H1 (cell line): ENCODE measurements at regions not wholly inside any gene's neighbourhood (a gene's known extent, or its start where the extent isn't known, plus 50 kb on each side); places are given as distances from the start of the nearest gene placed in this dataset.

Experiments used
- CTCF ChIA-PET: fragments of 300-600 bp; sonication (Branson Sonifier 250); formaldehyde crosslinking; loops from one replicate; lab custom pipeline; 2021; ENCODE audit not compliant: partially characterized antibody; lab: Charles Lee
- POLR2A ChIA-PET: fragments of 300-600 bp; sonication (Branson Sonifier 250); formaldehyde crosslinking; loops from one replicate; lab custom pipeline; 2021; ENCODE audit warnings: inconsistent platforms; ENCODE audit not compliant: partially characterized antibody; lab: Charles Lee
- DNase-seq, 2 experiments: peaks; one replicate each; pipeline versions ENCODE4 v3.0.0 to v3.0.0-alpha.2; 2010 to 2022; ENCODE audit warnings: low spot score in 2 of 2, low read depth in 1 of 2, mixed read lengths in 1 of 2
- FAIRE-seq: peaks from 2 replicates; lab custom pipeline; 2011; peaks lifted over from hg19 to GRCh38; lab: Jason Lieb, UNC
- H2AFZ ChIP-seq: 2 replicates; pipeline ENCODE4 v1.8.1; 2012; ENCODE audit warnings: low read length, inconsistent platforms
- H2AK5ac ChIP-seq: 2 replicates; pipeline ENCODE4 v1.6.1; 2013; ENCODE audit warnings: low read depth, low read length
- H2BK120ac ChIP-seq: replicated peaks from 2 replicates; pipeline ENCODE3; 2013; ENCODE audit warnings: low read depth, low read length, inconsistent platforms
- H2BK12ac ChIP-seq: 2 replicates; pipeline ENCODE4 v1.6.1; 2013; ENCODE audit warnings: low read depth, low read length
- H2BK15ac ChIP-seq: 2 replicates; pipeline ENCODE4 v1.6.1; 2013; ENCODE audit warnings: low read length
- H2BK20ac ChIP-seq: 2 replicates; pipeline ENCODE4 v1.6.1; 2013; ENCODE audit warnings: low read length
- H2BK5ac ChIP-seq: 2 replicates; pipeline ENCODE4 v1.6.1; 2013; ENCODE audit warnings: low read depth, low read length
- H3K14ac ChIP-seq: 2 replicates; pipeline ENCODE4 v1.6.1; 2013; ENCODE audit warnings: inconsistent platforms; ENCODE audit not compliant: insufficient read length
- H3K18ac ChIP-seq: 2 replicates; pipeline ENCODE4 v1.6.1; 2013; ENCODE audit warnings: low read length; ENCODE audit errors: extremely low read depth
- H3K23ac ChIP-seq: 2 replicates; pipeline ENCODE4 v1.6.1; 2013; ENCODE audit warnings: inconsistent platforms; ENCODE audit not compliant: insufficient read length
- H3K23me2 ChIP-seq: 2 replicates; pipeline ENCODE4 v1.6.1; 2013; ENCODE audit warnings: low read depth, low read length
- H3K27ac ChIP-seq: 2 replicates; pipeline ENCODE4 v1.6.1; 2011; ENCODE audit warnings: low read depth, low read length, inconsistent platforms
- H3K27me3 ChIP-seq, 4 experiments: replicated peaks in 1 of 4; 1 replicate in 1 of 4; 2 replicates in 3 of 4; pipeline versions ENCODE4 v1.6.1 to v1.8.1; 2011 to 2013; ENCODE audit warnings: low read length in 3 of 4, mild to moderate bottlenecking in 3 of 4, inconsistent platforms in 2 of 4, mixed read lengths in 2 of 4, moderate library complexity in 1 of 4; ENCODE audit not compliant: control insufficient read depth in 3 of 4, insufficient read depth in 3 of 4; ENCODE audit errors: extremely low read depth in 1 of 4
- H3K36me3 ChIP-seq, 4 experiments: 2 replicates each; pipeline versions ENCODE4 v1.6.1 to v1.8.1; 2011 to 2013; ENCODE audit warnings: mild to moderate bottlenecking in 4 of 4, low read length in 3 of 4, moderate library complexity in 2 of 4, control low read depth in 1 of 4, inconsistent platforms in 1 of 4; ENCODE audit not compliant: insufficient read depth in 4 of 4, control insufficient read depth in 2 of 4
- H3K4ac ChIP-seq: replicated peaks from 2 replicates; pipeline ENCODE3; 2013; ENCODE audit warnings: low read length, low read depth, mixed read lengths, inconsistent platforms; ENCODE audit not compliant: insufficient read length
- H3K4me1 ChIP-seq, 4 experiments: replicated peaks in 1 of 4; 1 replicate in 1 of 4; 2 replicates in 3 of 4; pipeline versions ENCODE4 v1.6.1 to v1.8.1; 2011 to 2013; ENCODE audit warnings: low read length in 3 of 4, inconsistent platforms in 2 of 4, mixed read lengths in 1 of 4; ENCODE audit not compliant: insufficient read depth in 4 of 4, control insufficient read depth in 3 of 4
- H3K4me2 ChIP-seq, 2 experiments: 2 replicates each; pipeline versions ENCODE4 v1.6.1 to v1.8.1; 2011 to 2013; ENCODE audit warnings: low read depth in 2 of 2, low read length in 2 of 2, control low read depth in 1 of 2, inconsistent platforms in 1 of 2, mild to moderate bottlenecking in 1 of 2; ENCODE audit not compliant: insufficient read depth in 1 of 2
- H3K4me3 ChIP-seq, 4 experiments: fragments of 200-600, 300-600 bp in 1 of 4; sonication (generic), shearing (Covaris generic), sonication (Bioruptor Twin) in 1 of 4; 2 replicates each; pipeline versions ENCODE4 v1.5.1 to v1.8.1; 2011 to 2016; ENCODE audit warnings: low read length in 4 of 4, low read depth in 3 of 4, control low read depth in 2 of 4, inconsistent platforms in 2 of 4, mild to moderate bottlenecking in 2 of 4, mixed read lengths in 1 of 4, moderate library complexity in 1 of 4; ENCODE audit not compliant: insufficient read depth in 2 of 4; ENCODE audit errors: extremely low read depth in 1 of 4
- H3K56ac ChIP-seq: replicated peaks from 2 replicates; pipeline ENCODE3; 2013; ENCODE audit warnings: low read depth, mild to moderate bottlenecking, mixed read lengths, low read length, inconsistent platforms; ENCODE audit not compliant: insufficient read length
- H3K79me1 ChIP-seq: 2 replicates; pipeline ENCODE4 v1.6.1; 2013; ENCODE audit warnings: low read depth, low read length, control low read depth
- H3K79me2 ChIP-seq, 2 experiments: 2 replicates each; pipeline versions ENCODE4 v1.6.1 to v1.8.1; 2012 to 2013; ENCODE audit warnings: low read length in 2 of 2, mild to moderate bottlenecking in 2 of 2, inconsistent platforms in 1 of 2; ENCODE audit not compliant: insufficient read depth in 2 of 2, control insufficient read depth in 1 of 2
- H3K9ac ChIP-seq, 4 experiments: replicated peaks in 1 of 4; 1 replicate in 1 of 4; 2 replicates in 3 of 4; pipeline versions ENCODE4 v1.6.1 to v1.8.1; 2011 to 2013; ENCODE audit warnings: low read depth in 3 of 4, low read length in 3 of 4, control low read depth in 2 of 4, mild to moderate bottlenecking in 2 of 4, moderate library complexity in 2 of 4, inconsistent platforms in 1 of 4; ENCODE audit errors: extremely low read depth in 1 of 4
- H3K9me3 ChIP-seq, 2 experiments: 2 replicates each; pipeline versions ENCODE4 v1.6.1 to v1.8.1; 2012 to 2013; ENCODE audit warnings: mild to moderate bottlenecking in 2 of 2, moderate library complexity in 2 of 2, control low read depth in 1 of 2, inconsistent platforms in 1 of 2, low read depth in 1 of 2, low read length in 1 of 2, mixed read lengths in 1 of 2; ENCODE audit not compliant: insufficient read depth in 2 of 2
- H4K20me1 ChIP-seq, 2 experiments: replicated peaks in 1 of 2; 2 replicates each; pipeline versions ENCODE3 to v1.8.1; 2011 to 2013; ENCODE audit warnings: inconsistent platforms in 2 of 2, low read length in 2 of 2, mild to moderate bottlenecking in 1 of 2; ENCODE audit not compliant: insufficient read depth in 2 of 2, control insufficient read depth in 1 of 2
- H4K5ac ChIP-seq: 2 replicates; pipeline ENCODE4 v1.6.1; 2013; ENCODE audit warnings: low read length, low read depth, mixed read lengths, inconsistent platforms; ENCODE audit not compliant: insufficient read length
- H4K8ac ChIP-seq: 2 replicates; pipeline ENCODE4 v1.8.0; 2013; ENCODE audit warnings: mild to moderate bottlenecking, moderate library complexity, low read length, inconsistent platforms; ENCODE audit not compliant: insufficient read depth; ENCODE audit errors: extremely low read depth
- H4K91ac ChIP-seq: replicated peaks from 2 replicates; pipeline ENCODE3; 2013; ENCODE audit warnings: low read length, mixed read lengths, inconsistent platforms; ENCODE audit not compliant: insufficient read length
- ASH2L ChIP-seq: fragments of 200-600, 300-600 bp; sonication (generic); IDR thresholded peaks from one replicate; pipeline ENCODE4 v1.7.1; 2017; ENCODE audit warnings: low read length
- BACH1 ChIP-seq: IDR thresholded peaks from 2 replicates; pipeline ENCODE4 v1.6.1; 2012; ENCODE audit warnings: low read length, improper control_type of control experiment
- CBX5 ChIP-seq: fragments of 300-800, 300-1000 bp; sonication (generic); IDR thresholded peaks from 2 replicates; pipeline ENCODE4 v1.7.1; 2016; ENCODE audit warnings: antibody characterized with exemption, low read length, low read depth
- CHD1 ChIP-seq: IDR thresholded peaks from 2 replicates; pipeline ENCODE4 v1.6.1; 2012; ENCODE audit warnings: low read depth, low read length, improper control_type of control experiment
- CTBP2 ChIP-seq: IDR thresholded peaks from 2 replicates; pipeline ENCODE4 v1.7.0; 2011; ENCODE audit warnings: borderline replicate concordance, mild to moderate bottlenecking, moderate library complexity, mixed read lengths, low read length; ENCODE audit not compliant: insufficient read depth, insufficient read length
- GTF2F1 ChIP-seq: IDR thresholded peaks from 2 replicates; pipeline ENCODE4 v1.6.1; 2012; ENCODE audit warnings: low read depth, low read length, improper control_type of control experiment, borderline replicate concordance
- JUN ChIP-seq: IDR thresholded peaks from 2 replicates; pipeline ENCODE4 v1.6.1; 2011; ENCODE audit warnings: low read depth, mild to moderate bottlenecking, improper control_type of control experiment, low read length
- KDM1A ChIP-seq: fragments of 200-600, 300-600 bp; sonication (generic); IDR thresholded peaks from 2 replicates; pipeline ENCODE4 v1.7.1; 2016; ENCODE audit warnings: mild to moderate bottlenecking, low read length, borderline replicate concordance
- KDM5A ChIP-seq: fragments of 200-600 bp; IDR thresholded peaks from 2 replicates; pipeline ENCODE4 v1.7.1; 2012; ENCODE audit warnings: mild to moderate bottlenecking, low read length, inconsistent platforms, mixed read lengths
- POLR2A ChIP-seq, 2 experiments: IDR thresholded peaks; 1 replicate in 1 of 2; 2 replicates in 1 of 2; pipeline ENCODE4 v1.6.1; 2011; ENCODE audit warnings: low read depth in 2 of 2, low read length in 2 of 2, mild to moderate bottlenecking in 2 of 2; ENCODE audit errors: control extremely low read depth in 1 of 2
- RAD21 ChIP-seq, 2 experiments: IDR thresholded peaks in 1 of 2; conservative IDR thresholded peaks in 1 of 2; 2 replicates each; pipeline ENCODE4 v1.6.1; 2011; ENCODE audit warnings: low read depth in 2 of 2, low read length in 2 of 2, improper control_type of control experiment in 1 of 2, inconsistent platforms in 1 of 2, mild to moderate bottlenecking in 1 of 2, moderate library complexity in 1 of 2
- RFX5 ChIP-seq: IDR thresholded peaks from 2 replicates; pipeline ENCODE4 v1.6.1; 2011; ENCODE audit warnings: low read depth, low read length, improper control_type of control experiment, borderline replicate concordance
- SAP30 ChIP-seq: fragments of 300-600 bp; sonication (generic); IDR thresholded peaks from 2 replicates; pipeline ENCODE4 v1.7.1; 2012; ENCODE audit warnings: low read length, moderate library complexity, mild to moderate bottlenecking, inconsistent platforms; ENCODE audit not compliant: insufficient read depth, insufficient replicate concordance
- SP2 ChIP-seq: IDR thresholded peaks from 2 replicates; pipeline ENCODE4 v1.6.1; 2012; ENCODE audit warnings: mild to moderate bottlenecking, low read length, inconsistent platforms
- SP4 ChIP-seq: IDR thresholded peaks from 2 replicates; pipeline ENCODE4 v1.6.1; 2012; ENCODE audit warnings: low read length, inconsistent platforms
- TAF7 ChIP-seq: optimal IDR thresholded peaks from 2 replicates; pipeline ENCODE3; 2011; ENCODE audit warnings: low read depth, mild to moderate bottlenecking, inconsistent platforms, low read length, moderate library complexity, borderline replicate concordance
- WGBS, 2 experiments: shearing (Covaris generic) in 1 of 2; methylation state at CpG; one replicate each; pipeline versions ENCODE4 v1.1.6 to v1.1.7; 2013 to 2015; ENCODE audit warnings: low lambda C conversion rate in 2 of 2, mixed read lengths in 2 of 2, inconsistent platforms in 1 of 2, low coverage in 1 of 2, missing lambda C conversion rate in 1 of 2; ENCODE audit not compliant: insufficient replicate concordance in 2 of 2, insufficient coverage in 1 of 2, insufficient read length in 1 of 2; ENCODE audit errors: extremely low coverage in 1 of 2, missing lambda C conversion rate in 1 of 2; 5-methylcytosine and 5-hydroxymethylcytosine counted together

- ChIA-PET POLR2A (no interaction called here), CTCF (no interaction called here)
- no peaks in the 10 kb centered on the region for H3K27me3 ChIP-seq
- H2AK5ac ChIP-seq, result no peak overlapping the region
- H2BK20ac ChIP-seq, result no peak overlapping the region
- H4K91ac ChIP-seq, result no peak overlapping the region
- peaks cover 7% of the 10 kb centered on the region; the same call in 1 of the 2 replicates for H3K23me2 ChIP-seq
- no peaks in the 10 kb centered on the region for H3K79me2 ChIP-seq
- H3K23ac ChIP-seq, result no peak overlapping the region
- H2BK5ac ChIP-seq, result no peak overlapping the region
- no peak overlapping the region for H3K4me2 ChIP-seq
- DNase-seq (no peak), FAIRE-seq (no peak)
- H3K9ac ChIP-seq, result no peak overlapping the region
- H2BK120ac ChIP-seq, result no peak overlapping the region
- no peak overlapping the region for H3K56ac ChIP-seq
- H2BK15ac ChIP-seq, result no peak overlapping the region
- no peaks in the 10 kb centered on the region for H3K36me3 ChIP-seq
- H3K79me1 ChIP-seq, result no peaks in the 10 kb centered on the region
- H2AFZ ChIP-seq, result no peak overlapping the region
- H3K14ac ChIP-seq, result no peak overlapping the region
- no peak overlapping the region for H2BK12ac ChIP-seq
- no peak overlapping the region for H3K4me3 ChIP-seq
- H3K4ac ChIP-seq, result no peak overlapping the region
- H4K20me1 ChIP-seq, result no peaks in the 10 kb centered on the region
- no peaks in the 10 kb centered on the region for H3K9me3 ChIP-seq
- WGBS, 2 experiments, result 100% methylated on average over 2 of the region's 2 CpGs; no CpG with 5 or more reads in 1 of the 2 experiments
- H3K27ac ChIP-seq, result no peak overlapping the region
- H3K18ac ChIP-seq, result no peak overlapping the region
- H4K5ac ChIP-seq, result no peak overlapping the region
- H4K8ac ChIP-seq, result no peak overlapping the region
- H3K4me1 ChIP-seq, result no peaks in the 10 kb centered on the region; a peak in 2 of 7 replicates
- TF ChIP-seq ASH2L (no peak), SAP30 (no peak), POLR2A (IDR thresholded peaks at IDR 0.05; ENCODE audit: control extremely low read depth in 1 of 2, low read depth in 2 of 2, low read length in 2 of 2) (no peak), RFX5 (no peak), RAD21 (IDR thresholded peaks at IDR 0.05 in 1 of 2, conservative IDR thresholded peaks at IDR 0.05 in 1 of 2; ENCODE audit: low read depth in 2 of 2, low read length in 2 of 2) (no peak), CTBP2 (no peak), CBX5 (no peak), BACH1 (no peak), JUN (no peak), SP2 (no peak), GTF2F1 (no peak), CHD1 (no peak), KDM1A (no peak), KDM5A (no peak), TAF7 (no peak), SP4 (no peak)
Observed at GRCh38 chrX:6666624-6667023, 131.7 kb upstream of the VCX3A start.
